ENCODE measurements at regions not wholly inside any gene's neighbourhood (a gene's known extent, or its start where the extent isn't known, plus 50 kb on each side); places are given as distances from the start of the nearest gene placed in this dataset.

DNA sequence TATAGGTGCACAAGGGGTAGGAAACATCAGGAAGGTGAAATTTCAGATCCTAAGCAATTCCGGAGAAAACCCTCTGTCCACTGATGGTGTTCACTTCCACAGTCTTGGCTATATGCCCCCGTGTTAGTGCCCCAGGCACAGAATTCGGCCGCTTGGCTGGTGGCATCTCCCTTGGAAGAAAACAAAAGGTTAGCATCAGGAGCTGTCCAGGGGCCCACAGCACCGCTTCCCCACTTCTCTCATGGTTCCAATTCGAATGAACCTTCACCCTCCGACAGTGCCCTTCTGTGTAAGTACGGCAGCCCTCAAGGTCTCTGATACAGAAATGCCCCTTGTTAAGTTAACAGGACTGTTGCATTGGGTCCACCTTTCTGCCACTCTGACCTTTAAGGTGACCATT lies 409.0 kb downstream of the GADD45G start:
- TF ChIP-seq CTCF (conservative IDR thresholded peaks at IDR 0.05; ENCODE audit: low read depth, low read length): no peak
- TF ChIP-seq EZH2 (IDR thresholded peaks at IDR 0.05; ENCODE audit: borderline replicate concordance, low read depth, low read length, poor library complexity, severe bottlenecking): no peak
